Ovary (tissue), 7 donors: ENCODE measurements at regions not wholly inside any gene's neighbourhood (a gene's known extent, or its start where the extent isn't known, plus 50 kb on each side); places are given as distances from the start of the nearest gene placed in this dataset.

ENCODE experiments used
- DNase-seq, 5 donors: peaks; one replicate each; pipeline ENCODE4 v3.0.0-alpha.2; 2019 to 2020
- H3K27ac ChIP-seq, 2 donors: fragments of 200-600 bp; one replicate each; pipeline versions ENCODE4 v1.5.1 to v1.8.0; 2019 to 2022
- H3K27me3 ChIP-seq: fragments of 200-600 bp; one replicate; pipeline ENCODE4 v1.8.0; 2022
- H3K36me3 ChIP-seq: fragments of 200-600 bp; sonication (generic); one replicate; pipeline ENCODE4 v1.5.1; 2019
- H3K4me1 ChIP-seq: one replicate; pipeline ENCODE4 v1.8.1; 2013; ENCODE audit warnings: mild to moderate bottlenecking, moderate library complexity; ENCODE audit not compliant: insufficient read depth
- H3K4me3 ChIP-seq: fragments of 200-600 bp; sonication (generic); one replicate; pipeline ENCODE4 v1.5.1; 2017
- H3K9me3 ChIP-seq, 2 donors: fragments of 200-600 bp in 1 of 2; sonication (generic) in 1 of 2; one replicate each; pipeline versions ENCODE4 v1.5.1 to v1.8.1; 2013 to 2019; ENCODE audit warnings: mild to moderate bottlenecking in 1 of 2, moderate library complexity in 1 of 2
- CTCF ChIP-seq, 3 donors: fragments of 450-650 bp in 2 of 3; fragments of 200-600 bp in 1 of 3; IDR thresholded peaks; one replicate each; pipeline versions ENCODE4 v1.5.1 to v1.8.0; 2016 to 2022; ENCODE audit warnings: antibody characterized with exemption in 3 of 3, mild to moderate bottlenecking in 1 of 3
- EP300 ChIP-seq: sonication (generic); formaldehyde crosslinking; IDR thresholded peaks from one replicate; pipeline ENCODE4 v1.6.1; 2017; ENCODE audit warnings: antibody characterized with exemption
- POLR2A ChIP-seq: fragments of 450-650 bp; IDR thresholded peaks from one replicate; pipeline ENCODE4 v1.6.1; 2017; ENCODE audit warnings: antibody characterized with exemption, mild to moderate bottlenecking, moderate library complexity
- WGBS, 3 donors: extraction: QIAGEN DNeasy Blood & Tissue Kit in 1 of 3; methylation state at CpG; one replicate each; pipeline versions ENCODE4 v1.1.5 to v1.1.7; 2013 to 2017; 5-methylcytosine and 5-hydroxymethylcytosine counted together
- intact Hi-C, 4 donors: fragments of 100-400 bp; cut with DNase I; formaldehyde crosslinking; loops; one replicate each; pipeline versions ENCODE4 v1.11.0 to v1.15.1; 2022 to 2023
- donor health status: DM: no; HTN: no; CAD: no; lungs with moderate emphysema.
- donor health status: DM: no; HTN: no; CAD: no.
- donor health status: Bipolar disorder and iron deficiency.
- donor health status: DM: no; HTN: no; CAD: no.
- donor health status: DM: yes; HTN: yes; CAD: no.

GRCh38 chr15:95687061-95687460 lies 643.4 kb upstream of the NR2F2 start:
- 92 to 97% (median 93%) methylated on average over 1 of the region's 1 CpG for WGBS, 3 donors
- no peak for TF ChIP-seq POLR2A
- no peak for TF ChIP-seq EP300
- TF ChIP-seq CTCF (IDR thresholded peaks at IDR 0.05), result no peak
- peaks cover 1% of the 10 kb centered on the region for H3K4me1 ChIP-seq
- no peaks in the 10 kb centered on the region for H3K27me3 ChIP-seq
- H3K9me3 ChIP-seq, result no peaks in the 10 kb centered on the region
- no peak overlapping the region for H3K4me3 ChIP-seq
- DNase-seq, result no peak
- no peaks in the 10 kb centered on the region for H3K36me3 ChIP-seq
- intact Hi-C loops, result no loop called here
- no peak overlapping the region for H3K27ac ChIP-seq

DNA sequence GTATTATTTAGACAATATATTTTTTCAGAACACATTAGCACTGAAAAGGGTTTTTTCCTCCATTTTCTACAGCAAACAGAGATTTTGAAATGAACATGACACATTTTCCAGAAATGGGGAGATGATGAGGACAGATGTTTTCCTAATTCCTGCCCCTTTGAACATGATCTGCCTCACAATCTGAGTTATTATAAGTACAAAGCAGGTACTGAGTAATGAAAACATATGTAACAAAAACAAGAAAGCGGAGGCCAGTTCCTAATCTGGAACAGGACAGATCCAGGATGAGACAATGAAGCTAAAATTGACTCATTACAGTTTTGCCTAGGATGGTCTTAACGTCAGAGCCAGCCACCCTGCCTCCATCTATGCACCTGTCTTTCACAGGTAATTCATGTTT lies 642.8 kb upstream of the NR2F2 start:
- no peak for DNase-seq
- Histone ChIP-seq H3K4me3 (no peak overlapping the region), H3K27me3 (no peaks in the 10 kb centered on the region), H3K9me3 (no peaks in the 10 kb centered on the region), H3K36me3 (no peaks in the 10 kb centered on the region), H3K4me1 (peaks cover 1% of the 10 kb centered on the region), H3K27ac (no peak overlapping the region)
- no peak for TF ChIP-seq POLR2A
- TF ChIP-seq EP300, result no peak
- TF ChIP-seq CTCF (IDR thresholded peaks at IDR 0.05), result no peak
- WGBS, 3 donors, result 97 to 99% (median 97%) methylated on average over 2 of the region's 2 CpGs
- intact Hi-C loops, result no loop called here

DNA sequence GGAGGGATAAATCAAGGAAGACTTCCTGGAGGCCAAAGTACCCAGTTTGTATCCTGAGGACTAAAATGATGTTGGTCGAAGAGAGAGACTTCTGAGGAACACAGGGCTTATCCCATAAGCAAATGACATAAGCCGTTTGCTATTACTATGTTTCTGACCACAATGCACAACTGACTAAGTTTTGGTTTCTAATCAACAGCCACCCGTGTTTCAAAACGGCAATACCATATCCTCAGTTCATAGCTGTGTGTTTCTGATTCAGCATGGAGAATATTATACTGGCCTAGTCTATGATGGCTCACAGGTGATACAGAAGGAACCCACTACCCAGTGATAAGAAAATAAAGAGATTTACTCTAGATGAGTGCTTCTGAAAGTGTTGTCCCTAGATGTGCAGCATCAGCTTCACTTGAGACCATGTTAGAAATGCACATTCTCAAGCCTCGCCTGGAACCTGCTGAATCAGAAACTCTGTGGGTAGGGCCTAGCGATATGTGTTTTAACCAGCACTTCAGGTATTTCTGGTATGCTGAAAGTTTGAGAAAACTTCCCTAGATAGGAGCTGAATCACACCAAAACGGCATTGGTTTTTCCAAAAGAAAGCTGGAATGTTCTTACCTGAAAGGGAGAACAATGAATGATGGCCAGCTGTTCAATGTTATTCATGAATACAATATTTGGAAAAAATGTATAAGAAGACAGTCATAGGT lies 639.7 kb upstream of the NR2F2 start:
- Histone ChIP-seq H3K27ac (no peak overlapping the region), H3K9me3 (no peaks in the 10 kb centered on the region), H3K4me3 (no peak overlapping the region), H3K36me3 (no peaks in the 10 kb centered on the region), H3K27me3 (no peaks in the 10 kb centered on the region), H3K4me1 (no peaks in the 10 kb centered on the region)
- intact Hi-C loops, result no loop called here
- 87 to 92% (median 92%) methylated on average over 7 of the region's 7 CpGs for WGBS, 3 donors
- DNase-seq, result no peak
- TF ChIP-seq CTCF (IDR thresholded peaks at IDR 0.05), result no peak
- TF ChIP-seq EP300, result no peak
- no peak for TF ChIP-seq POLR2A

DNA sequence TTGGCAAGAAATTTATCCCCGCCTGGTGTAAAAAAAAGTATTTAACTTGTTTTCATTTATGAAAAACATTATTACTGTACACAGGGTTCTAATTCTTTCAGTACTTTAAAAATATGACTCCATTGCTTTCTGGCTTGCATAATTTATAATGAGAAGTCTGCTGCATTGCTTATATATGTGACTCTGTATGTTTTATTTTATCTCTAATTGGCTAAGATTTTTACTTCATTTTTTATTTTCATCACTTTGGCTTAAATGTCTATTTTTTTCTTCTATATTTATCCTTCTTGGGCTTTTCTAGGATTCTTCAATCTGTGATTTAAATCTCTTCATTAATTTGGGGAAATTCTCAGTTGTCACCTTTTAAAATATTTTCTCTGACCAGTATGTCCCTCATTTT lies 636.6 kb upstream of the NR2F2 start:
- WGBS, 3 donors, result 46 to 94% (median 53%) methylated on average over 1 of the region's 1 CpG
- Histone ChIP-seq H3K9me3 (no peaks in the 10 kb centered on the region), H3K4me3 (no peak overlapping the region), H3K4me1 (no peaks in the 10 kb centered on the region), H3K27me3 (no peaks in the 10 kb centered on the region), H3K36me3 (no peaks in the 10 kb centered on the region), H3K27ac (no peak overlapping the region)
- no peak for DNase-seq
- intact Hi-C loops, result no loop called here
- TF ChIP-seq EP300, result no peak

DNA sequence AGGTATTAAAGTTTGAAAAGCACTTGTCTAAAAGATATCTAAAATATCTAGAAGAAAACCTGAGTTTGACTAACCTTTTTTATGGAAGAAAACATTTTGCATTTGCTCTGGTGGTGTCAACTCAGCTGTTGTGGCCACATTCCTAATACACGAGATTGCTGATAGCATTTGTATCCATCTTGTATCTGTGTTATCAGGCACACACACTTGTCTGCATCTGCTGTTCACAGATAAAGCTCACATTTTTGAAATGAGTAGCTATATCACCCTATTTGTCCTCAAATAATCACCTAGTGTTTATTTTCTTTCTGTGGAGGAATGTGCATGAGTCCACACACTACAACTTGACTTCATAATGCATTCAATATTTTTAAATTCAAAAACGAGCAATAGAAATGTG lies 632.3 kb upstream of the NR2F2 start:
- Histone ChIP-seq H3K36me3 (no peaks in the 10 kb centered on the region), H3K4me3 (no peak overlapping the region), H3K4me1 (no peaks in the 10 kb centered on the region), H3K9me3 (no peaks in the 10 kb centered on the region), H3K27me3 (no peaks in the 10 kb centered on the region), H3K27ac (no peak overlapping the region)
- TF ChIP-seq EP300, result no peak
- no peak for TF ChIP-seq CTCF (IDR thresholded peaks at IDR 0.05)
- no peak for TF ChIP-seq POLR2A
- intact Hi-C loops, result no loop called here
- DNase-seq, result no peak
- WGBS, 3 donors, result 26 to 55% (median 32%) methylated on average over 2 of the region's 2 CpGs
